ENCODE measurements at regions not wholly inside any gene's neighbourhood (a gene's known extent, or its start where the extent isn't known, plus 50 kb on each side); places are given as distances from the start of the nearest gene placed in this dataset.

DNA sequence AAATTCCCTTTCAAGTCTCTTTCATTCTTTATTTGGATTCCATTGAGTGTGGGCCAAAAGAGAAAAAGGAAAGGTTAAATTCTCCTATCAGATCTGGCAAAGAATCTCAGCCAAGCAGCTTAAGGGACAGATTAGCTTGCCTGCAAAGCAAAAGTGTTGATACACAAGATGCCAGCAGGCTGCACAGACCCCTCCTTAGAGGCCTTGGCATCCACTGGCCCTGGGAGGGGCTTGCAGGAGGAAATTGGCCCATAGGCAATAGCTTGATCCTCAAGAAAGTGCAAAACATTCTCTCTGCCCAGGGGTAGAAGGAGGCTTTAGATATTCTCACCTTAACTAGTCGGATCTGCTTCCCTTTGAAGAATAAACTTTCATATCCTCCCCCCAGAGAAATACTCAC lies 300.4 kb upstream of the CPEB2 start:
- no peak for DNase-seq (ENCODE audit: low spot score)

DNA sequence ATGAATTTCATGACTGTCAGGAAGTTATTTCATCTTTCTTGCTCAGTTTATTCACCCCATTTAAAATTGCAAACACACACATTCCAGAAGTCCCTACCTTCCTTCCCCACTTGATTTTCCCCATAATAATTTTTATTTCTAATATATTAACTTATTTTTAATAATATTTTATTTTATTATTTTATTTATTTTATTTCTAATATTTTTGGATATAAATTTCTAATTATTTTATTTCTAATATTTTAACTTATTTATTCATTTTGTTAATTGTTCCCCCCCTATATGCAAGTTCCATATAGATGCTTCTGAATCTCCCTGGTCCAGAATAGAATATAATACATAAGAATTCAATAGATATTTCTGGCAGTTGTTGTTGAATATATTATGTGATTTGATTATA lies 293.7 kb upstream of the CPEB2 start:
- no peak for DNase-seq (ENCODE audit: low spot score)

DNA sequence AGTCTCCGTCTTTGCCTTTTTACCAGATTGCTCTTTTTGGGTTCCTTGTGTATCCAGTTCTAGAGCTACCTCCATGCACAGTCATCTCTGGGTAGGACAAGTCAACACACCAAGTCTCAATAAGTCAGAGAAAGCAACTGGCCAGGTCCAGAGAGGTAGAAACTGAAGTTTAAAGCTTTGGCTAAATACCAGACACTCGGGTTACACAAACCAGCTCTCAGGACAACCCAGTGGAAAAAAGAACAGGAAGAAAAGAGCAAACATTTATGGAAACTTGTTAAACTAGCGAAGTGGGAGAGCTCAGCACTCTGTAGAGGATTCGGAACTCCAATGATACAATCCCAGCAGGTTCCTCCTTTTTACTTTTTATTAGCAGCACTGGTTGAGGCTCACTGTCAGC lies 291.0 kb upstream of the CPEB2 start:
- no peak for DNase-seq (ENCODE audit: low spot score)

DNA sequence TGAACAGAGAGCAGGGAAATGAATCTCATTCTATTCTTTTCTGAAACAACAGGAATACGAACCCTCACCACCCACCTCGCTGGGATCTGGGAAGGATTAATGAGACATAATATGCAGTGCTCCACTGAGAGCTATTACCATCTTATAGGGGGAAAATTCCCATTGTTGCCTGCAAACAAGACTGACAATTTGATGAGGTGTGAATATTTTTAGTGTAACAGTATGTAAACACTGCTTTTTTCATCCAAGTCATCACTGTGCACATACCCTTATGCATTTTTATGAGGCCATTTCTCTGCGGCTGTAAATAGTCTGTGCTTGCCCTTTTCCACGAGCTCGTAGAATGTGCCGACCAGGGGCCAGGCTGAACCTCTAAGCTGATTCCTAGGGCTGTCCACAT lies 285.6 kb upstream of the CPEB2 start:
- no peak for DNase-seq (ENCODE audit: low spot score)

DNA sequence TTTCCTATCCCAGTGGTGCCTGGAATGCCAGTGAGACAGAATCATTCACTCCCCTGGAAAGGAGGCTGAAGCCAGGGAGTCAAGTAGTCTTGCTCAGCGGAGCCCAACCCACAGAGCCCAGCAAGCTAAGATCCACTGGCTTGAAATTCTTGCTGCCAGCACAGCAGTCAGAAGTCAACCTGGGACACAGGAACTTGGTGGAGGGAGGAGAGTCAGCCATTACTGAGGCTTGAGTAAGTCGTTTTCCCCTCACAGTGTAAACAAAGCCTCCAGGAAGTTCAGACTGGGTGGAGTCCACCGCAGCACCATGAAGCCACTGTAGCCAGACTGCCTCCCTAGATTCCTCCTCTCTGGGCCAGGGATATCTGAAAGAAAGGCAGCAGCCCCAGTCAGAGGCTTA lies 283.2 kb upstream of the CPEB2 start:
- DNase-seq (ENCODE audit: low spot score), result no peak

DNA sequence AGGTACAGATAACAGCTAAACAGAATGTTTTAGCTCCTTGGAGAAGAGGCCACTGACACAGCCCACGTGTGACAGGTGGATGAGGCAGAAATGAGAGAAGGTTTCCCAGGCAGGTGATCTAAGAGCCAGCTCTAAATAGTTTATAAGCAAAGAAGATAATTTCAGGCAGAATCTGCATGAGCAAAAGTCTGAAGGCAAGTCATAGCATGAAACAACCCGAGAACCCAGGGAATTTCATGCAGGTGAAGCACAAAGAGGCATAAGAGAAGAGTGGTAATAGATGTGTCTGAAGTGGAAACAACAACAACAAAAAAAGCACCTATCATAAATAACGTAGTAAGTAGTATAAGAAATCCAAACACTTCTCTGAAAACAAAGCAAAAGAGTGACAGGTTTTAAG lies 275.8 kb upstream of the CPEB2 start:
- no peak for DNase-seq (ENCODE audit: low spot score)

DNA sequence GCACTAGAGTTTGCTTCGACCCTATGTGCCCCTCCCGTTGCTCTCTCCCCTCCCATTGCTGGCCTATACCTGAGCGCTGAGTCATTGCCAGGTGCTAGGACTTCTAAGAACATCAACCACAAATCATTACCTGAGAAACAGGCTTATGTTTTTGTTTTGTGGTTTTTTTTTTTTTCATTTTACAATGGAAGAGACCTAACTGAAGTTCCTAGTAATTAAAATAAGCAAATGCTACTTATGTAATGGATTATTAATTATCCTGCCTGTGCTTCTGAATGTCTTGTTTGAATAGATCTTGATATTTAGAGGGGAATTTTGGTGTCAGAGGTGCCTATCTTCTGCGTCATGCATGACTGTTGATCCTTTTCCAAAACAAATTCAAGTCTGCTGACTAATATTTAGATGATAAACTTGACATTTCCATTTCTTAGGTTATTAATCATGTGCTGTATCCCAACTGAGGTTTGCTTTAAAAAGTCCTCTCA lies 275.4 kb upstream of the CPEB2 start:
- no peak for DNase-seq (ENCODE audit: low spot score)

DNA sequence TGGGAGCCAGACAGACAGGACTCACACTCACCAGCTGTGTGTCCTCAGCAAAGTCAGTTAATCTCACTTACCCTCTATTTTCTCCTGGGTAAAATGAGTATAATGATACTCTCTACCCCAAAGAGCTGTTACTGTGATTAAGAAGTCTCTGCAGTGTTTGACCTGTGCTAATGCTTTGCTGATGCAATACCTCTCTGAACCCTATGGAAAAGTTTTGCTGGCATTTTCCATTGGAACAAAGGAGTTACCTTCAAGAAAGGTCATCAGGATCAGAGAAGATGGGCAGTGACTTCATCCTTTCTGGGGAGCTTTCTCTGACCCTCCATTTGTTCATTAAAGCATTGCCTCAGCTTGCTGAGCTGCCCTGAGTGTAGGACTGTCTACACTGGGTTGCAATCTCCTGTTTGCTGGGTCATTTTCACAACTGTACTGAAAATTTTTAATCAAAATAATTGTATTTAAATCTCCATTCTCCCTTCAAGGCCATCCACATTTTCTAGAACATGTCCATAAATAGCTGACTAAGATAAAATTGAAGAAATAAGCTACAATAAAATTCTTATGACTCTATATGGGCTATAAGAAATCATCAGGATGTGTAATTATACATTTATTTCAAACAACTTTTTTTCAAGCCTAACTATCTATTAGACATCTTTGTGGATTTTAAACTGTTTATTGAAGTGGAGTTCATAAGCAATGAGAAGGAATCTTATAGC lies 272.8 kb upstream of the CPEB2 start:
- no peak for DNase-seq (ENCODE audit: low spot score)

DNA sequence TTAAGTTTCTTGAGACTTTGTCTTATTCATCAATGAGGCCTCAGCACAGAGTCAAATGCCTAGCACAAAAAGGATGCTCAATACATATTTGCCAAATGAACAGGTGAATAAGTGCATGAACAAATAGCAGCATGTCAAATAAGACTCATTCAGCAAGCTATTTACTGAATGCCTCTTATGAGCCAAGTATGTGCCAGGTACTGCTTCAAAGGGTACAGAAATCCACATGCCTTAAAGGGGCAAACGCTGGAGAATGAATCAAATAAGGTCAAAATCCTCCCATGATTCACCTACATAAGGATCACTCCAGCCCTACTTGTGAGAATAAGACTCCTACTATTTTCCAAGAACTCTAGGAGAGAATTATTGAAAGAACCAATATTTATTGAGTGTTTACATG lies 260.2 kb upstream of the CPEB2 start:
- DNase-seq (ENCODE audit: low spot score), result no peak

DNA sequence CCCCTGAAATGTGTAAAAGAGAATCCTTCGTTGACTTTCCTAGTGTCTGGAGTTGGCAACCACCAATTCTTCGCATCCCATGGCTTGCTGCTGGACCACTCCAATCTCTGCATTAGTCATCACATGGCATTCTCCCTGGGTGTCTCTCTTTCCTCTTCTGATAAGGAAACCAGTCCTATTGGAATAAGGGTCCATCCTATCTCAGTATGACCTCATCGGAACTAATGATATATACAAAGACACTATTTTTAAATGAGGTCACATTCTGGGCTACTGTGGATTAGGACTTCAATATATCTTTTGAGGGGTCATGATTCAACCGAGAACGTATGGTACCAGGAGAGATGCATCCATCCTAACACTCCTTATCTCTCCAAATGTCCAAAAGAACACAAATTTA lies 259.1 kb upstream of the CPEB2 start:
- no peak for DNase-seq (ENCODE audit: low spot score)

DNA sequence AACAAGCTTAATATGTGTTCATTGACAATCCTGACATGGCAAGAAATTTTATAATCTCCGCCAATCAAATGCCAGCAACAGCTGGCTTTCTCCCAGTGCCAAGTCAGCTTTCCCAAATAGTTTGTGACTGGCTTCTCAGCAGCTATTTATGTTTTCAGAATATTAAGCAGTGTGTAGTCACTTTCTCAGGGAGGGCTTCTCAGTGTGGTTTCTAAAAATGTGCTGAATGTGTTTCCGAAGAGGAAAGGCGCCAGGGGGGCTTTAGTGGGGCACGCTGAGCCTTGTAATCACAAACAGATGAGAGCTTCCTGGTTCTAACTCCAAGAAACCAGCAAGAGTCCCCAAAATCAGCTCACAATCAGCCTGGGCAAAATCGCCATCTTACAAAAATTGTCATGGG lies 258.7 kb upstream of the CPEB2 start:
- no peak for DNase-seq (ENCODE audit: low spot score)

DNA sequence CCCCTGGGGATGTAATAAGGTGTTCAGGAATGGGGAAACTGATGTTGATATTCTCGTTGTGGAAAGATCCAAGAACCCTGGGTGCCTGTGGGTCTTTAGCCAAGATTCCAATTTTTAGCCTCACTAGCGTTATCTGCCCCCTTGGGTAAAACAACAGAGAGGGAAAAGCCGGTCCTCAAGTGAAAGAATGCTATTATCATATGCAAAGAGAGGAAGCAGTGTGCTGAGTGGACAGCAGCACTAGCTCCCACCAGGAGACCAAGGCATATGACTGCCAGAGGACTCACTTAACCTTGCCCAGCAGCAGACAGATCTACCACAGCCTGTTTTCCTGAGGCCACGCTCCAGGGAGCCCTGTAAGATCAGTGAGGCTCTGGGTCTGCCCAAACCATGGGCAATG lies 257.9 kb upstream of the CPEB2 start:
- no peak for DNase-seq (ENCODE audit: low spot score)

DNA sequence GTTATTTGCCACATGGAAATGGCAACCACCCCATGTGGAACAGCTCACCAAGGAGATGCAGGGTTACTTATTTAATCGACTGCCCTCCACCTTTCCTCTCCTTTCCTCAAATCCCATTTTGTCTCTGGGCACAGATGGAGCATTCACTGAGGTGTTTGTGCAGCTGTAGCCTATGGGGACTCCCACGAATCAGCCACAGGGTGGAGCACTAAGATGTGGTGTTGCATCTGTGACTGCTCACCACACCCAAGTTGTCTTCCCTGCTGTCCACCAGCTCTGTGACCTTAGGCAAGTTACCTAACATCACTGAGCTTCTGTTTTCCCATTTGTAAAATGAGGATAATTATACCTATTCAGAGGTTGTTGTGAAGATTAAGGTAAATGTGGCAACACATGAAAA lies 252.4 kb upstream of the CPEB2 start:
- DNase-seq (ENCODE audit: low spot score), result peak; percentile 44

DNA sequence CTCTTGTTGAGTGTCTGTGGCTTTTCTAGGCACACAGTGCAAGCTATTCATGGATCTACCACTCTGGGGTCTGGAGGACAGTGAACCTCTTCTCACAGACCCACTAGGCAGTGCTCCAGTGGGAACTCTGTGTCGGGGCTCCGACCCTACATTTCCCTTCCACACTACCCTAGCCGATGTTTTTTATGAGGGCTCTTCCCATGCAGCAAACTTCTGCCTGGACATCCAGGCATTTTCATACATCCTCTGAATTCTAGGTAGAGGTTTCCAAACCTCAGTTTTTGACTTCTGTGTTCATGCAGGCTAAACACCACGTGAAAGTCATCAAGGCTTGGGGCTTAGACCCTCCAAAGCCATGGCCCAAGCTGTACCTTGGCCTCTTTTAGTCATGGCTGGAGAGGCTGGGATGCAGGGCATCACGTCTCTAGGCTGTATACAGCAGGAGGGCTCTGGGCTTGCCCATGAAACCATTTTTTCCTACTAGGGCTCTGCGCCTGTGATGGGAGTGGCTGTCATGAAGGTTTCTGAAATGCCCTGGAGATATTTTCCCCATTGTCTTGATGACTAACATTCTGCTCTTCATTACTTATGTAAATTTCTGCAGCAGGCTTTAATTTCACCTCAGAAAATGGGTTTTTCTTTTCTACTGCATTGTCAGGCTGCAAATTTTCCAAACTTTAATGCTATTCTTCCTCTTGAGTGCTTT lies 249.8 kb upstream of the CPEB2 start:
- no peak for DNase-seq (ENCODE audit: low spot score)

DNA sequence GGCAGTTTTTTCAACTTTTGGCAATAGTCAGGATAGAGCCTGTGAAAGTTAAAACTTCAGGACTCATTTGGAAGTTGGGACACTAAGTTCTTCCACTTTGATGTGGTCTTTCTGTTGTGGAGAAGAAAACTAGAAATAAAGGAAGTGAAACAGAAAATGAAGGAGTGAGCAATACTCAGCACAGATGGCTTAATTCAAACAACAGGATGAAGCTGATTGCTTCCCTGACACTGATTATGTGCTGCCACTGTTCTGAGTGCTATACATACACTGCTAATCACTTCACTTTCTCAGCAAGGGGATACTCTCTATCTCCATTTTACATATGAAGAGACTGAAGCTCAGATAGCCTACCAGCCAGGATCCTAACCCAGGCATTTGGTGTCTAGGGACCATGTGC lies 235.1 kb upstream of the CPEB2 start:
- no peak for DNase-seq (ENCODE audit: low spot score)

DNA sequence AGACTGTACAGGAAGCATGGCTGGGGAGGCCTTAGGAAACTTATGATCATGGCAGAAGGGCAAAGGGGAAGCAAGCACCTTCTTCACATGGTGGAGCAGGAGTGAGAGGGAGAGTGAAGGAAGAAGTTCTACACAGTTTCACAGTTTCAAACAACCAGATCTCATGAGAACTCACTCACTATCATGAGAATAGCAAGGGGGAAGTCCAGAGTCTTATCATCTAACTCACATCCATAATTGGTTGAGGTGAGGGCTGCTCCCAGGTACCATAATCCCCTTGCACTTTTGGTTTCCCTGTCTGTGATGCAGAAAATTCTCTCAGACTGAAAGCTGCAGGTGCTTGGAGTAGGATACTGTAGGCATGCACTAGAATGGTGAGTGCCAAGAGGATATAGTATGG lies 233.8 kb upstream of the CPEB2 start:
- no peak for DNase-seq (ENCODE audit: low spot score)

DNA sequence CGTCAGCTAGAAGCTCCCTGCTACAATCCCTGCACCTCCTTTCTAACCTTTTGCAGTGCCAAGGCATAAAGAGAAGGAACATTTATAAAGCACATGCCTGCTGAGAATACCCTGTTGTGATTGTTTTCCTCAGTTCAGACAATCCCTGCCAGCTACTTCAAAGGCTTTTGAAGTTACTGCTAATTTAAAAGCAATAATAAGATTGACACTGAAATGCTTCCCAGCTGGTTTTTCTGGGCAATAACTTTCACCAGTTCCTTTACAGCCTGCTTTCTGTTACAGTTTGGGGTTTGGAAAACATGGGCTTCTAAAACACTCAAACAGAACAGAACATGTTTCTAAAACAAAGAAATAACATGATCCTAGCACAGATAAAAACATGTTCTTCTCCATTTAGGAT lies 232.3 kb upstream of the CPEB2 start:
- no peak for DNase-seq (ENCODE audit: low spot score)

DNA sequence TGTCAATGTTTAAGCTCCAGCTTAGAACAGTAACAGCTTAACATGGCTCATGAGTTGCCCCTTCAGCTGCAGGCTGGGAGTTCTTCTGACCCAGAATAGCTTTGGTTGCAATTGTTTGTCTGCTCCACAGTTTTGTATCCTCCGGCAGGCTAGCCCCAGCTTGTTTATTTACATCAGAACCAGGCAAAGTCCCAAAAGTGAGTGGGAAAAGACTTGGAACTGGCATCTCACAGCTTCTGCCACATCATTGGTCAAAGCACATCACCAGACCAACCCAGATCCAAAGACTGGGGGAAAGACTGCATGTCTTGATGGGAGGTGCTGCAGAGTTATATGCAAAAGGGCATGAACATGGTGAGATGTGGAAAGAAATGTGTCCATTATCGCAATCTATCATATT lies 231.2 kb upstream of the CPEB2 start:
- peak; percentile 5 for DNase-seq (ENCODE audit: low spot score)

DNA sequence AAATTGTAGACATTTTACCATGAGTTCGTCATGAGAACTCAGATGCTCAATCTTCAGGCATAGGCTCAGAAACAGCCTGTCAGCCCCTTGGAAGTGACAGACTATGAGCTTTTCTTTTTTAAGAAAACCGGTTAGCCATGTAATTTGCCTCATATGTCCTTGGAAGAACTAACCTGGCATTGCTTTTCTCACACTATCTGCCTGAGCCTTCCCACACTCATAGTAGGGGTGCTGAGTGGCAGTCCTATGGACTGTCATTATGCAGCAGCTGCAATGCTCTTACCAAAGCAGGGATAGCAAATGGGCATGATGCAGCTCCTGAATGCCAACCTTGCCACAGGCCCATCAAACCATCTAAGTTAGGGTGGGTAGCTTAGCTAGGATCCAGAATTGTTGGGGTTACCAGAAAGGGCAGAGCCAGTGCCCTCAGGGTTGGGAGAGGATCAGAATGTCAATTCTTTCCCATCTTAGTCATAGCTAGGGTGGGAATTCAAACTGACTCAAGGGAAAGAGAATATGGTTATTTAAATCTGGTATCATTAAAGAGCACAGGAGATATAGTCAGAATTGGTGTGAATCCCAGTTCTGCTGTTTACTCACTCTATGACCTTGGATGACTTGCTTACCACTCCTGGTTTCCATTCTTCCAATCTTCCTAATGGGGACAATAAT lies 230.6 kb upstream of the CPEB2 start:
- no peak for DNase-seq (ENCODE audit: low spot score)

DNA sequence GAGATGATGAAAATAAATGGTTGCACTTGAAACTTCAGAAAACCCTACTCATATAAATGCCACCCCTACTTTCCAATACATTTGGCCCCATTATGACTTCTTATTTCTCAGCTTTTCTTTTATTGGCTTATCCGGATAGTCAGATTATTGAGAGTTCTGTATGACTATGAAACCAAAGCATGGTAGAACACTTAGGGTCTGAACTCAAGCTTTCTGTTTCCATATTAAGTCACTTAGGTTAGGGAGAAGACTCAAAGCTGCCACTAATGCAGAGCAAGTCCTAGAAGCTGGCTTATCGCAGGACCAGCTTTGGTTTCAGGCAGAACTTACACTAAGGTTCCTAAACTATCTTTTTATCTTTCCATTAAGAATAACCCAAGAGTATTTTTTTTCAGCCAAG lies 229.9 kb upstream of the CPEB2 start:
- DNase-seq (ENCODE audit: low spot score), result no peak

DNA sequence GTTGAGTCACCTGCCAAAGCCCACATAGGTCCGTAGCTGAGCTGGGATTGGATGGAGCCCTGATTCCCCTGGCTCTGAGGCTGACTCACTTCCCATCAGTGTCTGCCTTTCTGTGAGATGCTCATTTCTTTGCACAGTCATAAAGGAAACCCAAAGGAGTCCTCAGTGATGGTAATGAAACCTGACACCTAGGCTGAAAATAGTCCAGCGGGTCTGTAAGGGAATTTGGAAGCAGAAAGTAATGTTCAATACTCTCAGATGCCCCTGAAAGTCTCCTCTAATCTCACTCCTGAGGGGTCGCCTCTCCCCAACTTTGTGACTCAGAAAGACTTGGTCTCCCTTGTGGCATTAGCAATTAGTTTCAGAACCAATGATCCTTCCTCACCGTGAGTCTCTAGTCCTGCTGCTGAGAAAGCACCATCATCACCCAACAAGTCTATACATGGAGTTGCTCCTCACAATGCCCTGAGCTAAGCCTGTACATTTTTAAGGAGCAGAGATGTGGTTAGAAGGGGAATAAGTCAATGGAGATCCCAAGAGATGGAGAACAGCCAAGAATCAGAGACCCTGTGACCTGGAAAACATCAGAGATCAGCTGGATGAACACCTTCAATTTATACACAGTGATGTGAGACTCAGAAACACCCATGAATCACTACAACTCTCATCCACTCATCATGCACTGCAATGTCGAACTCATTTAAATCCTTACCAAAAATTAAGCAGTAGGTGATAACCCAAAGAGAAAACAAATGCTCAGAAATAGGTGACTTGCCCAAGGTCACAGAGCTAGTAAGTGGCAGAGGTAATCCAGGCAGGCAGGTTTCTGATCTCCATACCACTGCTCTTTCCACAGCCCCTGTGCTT lies 219.0 kb upstream of the CPEB2 start:
- no peak for DNase-seq (ENCODE audit: low spot score)

DNA sequence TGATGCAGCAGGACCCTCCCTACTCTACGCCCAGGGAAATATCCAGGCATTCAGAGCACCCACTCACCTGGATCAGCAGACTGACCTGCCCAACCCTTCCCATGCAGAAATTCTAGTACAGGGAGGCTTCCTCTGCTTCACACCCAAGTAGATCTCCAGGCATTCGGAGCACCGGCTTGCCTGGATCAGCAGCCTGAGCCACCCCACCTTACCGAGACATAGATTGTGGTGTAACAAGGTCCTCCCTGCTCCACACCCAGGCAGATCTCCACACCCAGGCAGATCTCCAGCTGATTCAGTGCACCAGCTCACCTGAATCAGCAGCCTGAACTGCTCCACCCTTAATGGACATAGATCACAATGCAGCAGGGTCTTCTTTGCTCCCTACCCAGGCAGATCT lies 215.1 kb upstream of the CPEB2 start:
- no peak for DNase-seq (ENCODE audit: low spot score)

Measured in globus pallidus (tissue), 1 donor.